Cardiac muscle cell (in vitro differentiated cells and primary cell): ENCODE measurements at regions not wholly inside any gene's neighbourhood (a gene's known extent, or its start where the extent isn't known, plus 50 kb on each side); places are given as distances from the start of the nearest gene placed in this dataset.

ENCODE experiments used
- DNase-seq, 2 donors: peaks; one replicate each; pipeline versions ENCODE4 v3.0.0 to v3.0.0-alpha.2; 2010 to 2017; ENCODE audit warnings: low read depth in 1 of 2, low spot score in 1 of 2
- H3K27ac ChIP-seq: fragments of 200-600 bp; sonication (generic); 2 replicates; pipeline ENCODE4 v1.5.1; 2016
- H3K27me3 ChIP-seq: fragments of 200-600 bp; sonication (generic); 2 replicates; pipeline ENCODE4 v1.6.0; 2016; ENCODE audit warnings: control low read depth
- H3K36me3 ChIP-seq: fragments of 200-600 bp; sonication (generic); 2 replicates; pipeline ENCODE4 v1.5.1; 2016; ENCODE audit warnings: control low read depth
- H3K4me1 ChIP-seq: fragments of 200-600 bp; sonication (generic); 2 replicates; pipeline ENCODE4 v1.8.1; 2017; ENCODE audit warnings: low read depth, mild to moderate bottlenecking, mixed run types
- H3K4me3 ChIP-seq: fragments of 200-600 bp; sonication (generic); 2 replicates; pipeline ENCODE4 v1.5.1; 2016; ENCODE audit warnings: mild to moderate bottlenecking
- H3K9me3 ChIP-seq: fragments of 200-600 bp; sonication (generic); 2 replicates; pipeline ENCODE4 v1.5.1; 2017; ENCODE audit warnings: low read depth, mild to moderate bottlenecking, control low read depth
- TF ChIP-seq, protein P1 (sequence below): IDR thresholded peaks from 2 replicates; pipeline ENCODE4 v1.5.1; 2012; ENCODE audit warnings: low read depth, mild to moderate bottlenecking, low read length

DNA sequence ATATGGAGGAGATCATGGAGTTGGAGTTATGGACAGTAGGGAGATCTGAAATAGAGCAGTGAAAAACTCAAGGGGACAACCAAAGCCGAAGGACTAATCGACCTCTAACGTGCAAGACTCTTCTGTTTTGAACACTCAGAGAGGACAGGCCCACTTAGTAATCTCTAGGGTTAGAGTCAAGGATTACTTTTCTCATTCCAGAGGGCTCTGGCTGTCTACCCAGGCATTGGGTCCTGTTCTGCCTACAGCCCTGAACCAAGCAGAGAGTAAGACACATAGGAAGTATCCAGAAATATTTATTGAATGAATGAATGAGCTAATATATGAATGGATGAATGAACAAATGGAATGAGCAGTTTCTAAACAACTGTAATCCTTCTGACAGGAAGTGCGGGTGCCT, 50.3 kb upstream of the PKDCC start:
- Histone ChIP-seq H3K27ac (no peak overlapping the region), H3K9me3 (no peaks in the 10 kb centered on the region)
- TF ChIP-seq, protein P1, sequence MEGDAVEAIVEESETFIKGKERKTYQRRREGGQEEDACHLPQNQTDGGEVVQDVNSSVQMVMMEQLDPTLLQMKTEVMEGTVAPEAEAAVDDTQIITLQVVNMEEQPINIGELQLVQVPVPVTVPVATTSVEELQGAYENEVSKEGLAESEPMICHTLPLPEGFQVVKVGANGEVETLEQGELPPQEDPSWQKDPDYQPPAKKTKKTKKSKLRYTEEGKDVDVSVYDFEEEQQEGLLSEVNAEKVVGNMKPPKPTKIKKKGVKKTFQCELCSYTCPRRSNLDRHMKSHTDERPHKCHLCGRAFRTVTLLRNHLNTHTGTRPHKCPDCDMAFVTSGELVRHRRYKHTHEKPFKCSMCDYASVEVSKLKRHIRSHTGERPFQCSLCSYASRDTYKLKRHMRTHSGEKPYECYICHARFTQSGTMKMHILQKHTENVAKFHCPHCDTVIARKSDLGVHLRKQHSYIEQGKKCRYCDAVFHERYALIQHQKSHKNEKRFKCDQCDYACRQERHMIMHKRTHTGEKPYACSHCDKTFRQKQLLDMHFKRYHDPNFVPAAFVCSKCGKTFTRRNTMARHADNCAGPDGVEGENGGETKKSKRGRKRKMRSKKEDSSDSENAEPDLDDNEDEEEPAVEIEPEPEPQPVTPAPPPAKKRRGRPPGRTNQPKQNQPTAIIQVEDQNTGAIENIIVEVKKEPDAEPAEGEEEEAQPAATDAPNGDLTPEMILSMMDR: no peak

More for the DNA sequence above, 50.3 kb upstream of the PKDCC start:
- Histone ChIP-seq H3K4me3 (no peak overlapping the region), H3K4me1 (peaks cover 29% of the 10 kb centered on the region), H3K27me3 (no peaks in the 10 kb centered on the region), H3K36me3 (no peaks in the 10 kb centered on the region)
- DNase-seq: peak in 1 of 2 donors; percentile 49
